BJ (cell line): ENCODE measurements at regions not wholly inside any gene's neighbourhood (a gene's known extent, or its start where the extent isn't known, plus 50 kb on each side); places are given as distances from the start of the nearest gene placed in this dataset.

Experiments
- CTCF ChIA-PET: fragments of 350-600 bp; formaldehyde crosslinking; extraction: SDS; loops from one replicate; lab custom pipeline; 2021; ENCODE audit warnings: antibody characterized with exemption, inconsistent platforms; lab: Yijun Ruan, JAX
- POLR2A ChIA-PET: fragments of 300-600 bp; sonication (Branson Sonifier 250); formaldehyde crosslinking; extraction: SDS; loops from one replicate; lab custom pipeline; 2021; ENCODE audit warnings: antibody characterized with exemption; lab: Charles Lee
- DNase-seq: peaks from one replicate; pipeline ENCODE4 v3.0.0-alpha.2; 2011; ENCODE audit warnings: low read depth
- H3K27me3 ChIP-seq: 2 replicates; pipeline ENCODE4 v1.6.0; 2011; ENCODE audit warnings: low read length; ENCODE audit not compliant: control insufficient read depth, insufficient read depth
- H3K36me3 ChIP-seq: 2 replicates; pipeline ENCODE4 v1.5.1; 2011; ENCODE audit warnings: low read length; ENCODE audit not compliant: control insufficient read depth, insufficient read depth
- H3K4me3 ChIP-seq: 2 replicates; pipeline ENCODE4 v1.5.1; 2011; ENCODE audit warnings: low read depth, mild to moderate bottlenecking, control low read depth, low read length
- TF ChIP-seq, protein P1 (sequence below): IDR thresholded peaks from 2 replicates; pipeline ENCODE4 v1.5.1; 2011; ENCODE audit warnings: low read depth, mild to moderate bottlenecking, control low read depth, inconsistent platforms, low read length, moderate library complexity; ENCODE audit not compliant: insufficient read depth

DNA sequence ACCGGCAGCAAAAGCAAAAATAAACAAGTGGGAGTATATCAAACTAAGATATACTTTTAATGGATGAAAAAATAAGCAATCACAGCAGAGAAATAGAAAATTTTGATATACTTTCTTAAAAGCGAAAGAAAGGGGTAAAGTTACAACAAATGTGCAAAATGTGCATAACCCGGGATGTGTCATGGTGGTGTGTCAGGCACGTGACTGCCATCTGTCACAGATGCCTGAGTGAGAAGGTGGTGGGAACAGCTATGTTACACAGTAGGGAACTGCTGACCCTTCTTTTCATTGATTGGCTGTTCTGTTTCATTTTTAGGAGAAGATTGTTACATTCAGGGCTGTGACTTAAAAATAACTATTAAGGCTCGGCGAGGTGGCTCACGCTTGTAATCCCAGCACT, 168.1 kb upstream of the PELI2 start:
- CTCF ChIA-PET = no interaction called here
- TF ChIP-seq, protein P1, sequence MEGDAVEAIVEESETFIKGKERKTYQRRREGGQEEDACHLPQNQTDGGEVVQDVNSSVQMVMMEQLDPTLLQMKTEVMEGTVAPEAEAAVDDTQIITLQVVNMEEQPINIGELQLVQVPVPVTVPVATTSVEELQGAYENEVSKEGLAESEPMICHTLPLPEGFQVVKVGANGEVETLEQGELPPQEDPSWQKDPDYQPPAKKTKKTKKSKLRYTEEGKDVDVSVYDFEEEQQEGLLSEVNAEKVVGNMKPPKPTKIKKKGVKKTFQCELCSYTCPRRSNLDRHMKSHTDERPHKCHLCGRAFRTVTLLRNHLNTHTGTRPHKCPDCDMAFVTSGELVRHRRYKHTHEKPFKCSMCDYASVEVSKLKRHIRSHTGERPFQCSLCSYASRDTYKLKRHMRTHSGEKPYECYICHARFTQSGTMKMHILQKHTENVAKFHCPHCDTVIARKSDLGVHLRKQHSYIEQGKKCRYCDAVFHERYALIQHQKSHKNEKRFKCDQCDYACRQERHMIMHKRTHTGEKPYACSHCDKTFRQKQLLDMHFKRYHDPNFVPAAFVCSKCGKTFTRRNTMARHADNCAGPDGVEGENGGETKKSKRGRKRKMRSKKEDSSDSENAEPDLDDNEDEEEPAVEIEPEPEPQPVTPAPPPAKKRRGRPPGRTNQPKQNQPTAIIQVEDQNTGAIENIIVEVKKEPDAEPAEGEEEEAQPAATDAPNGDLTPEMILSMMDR = no peak
- DNase-seq = no peak
- Histone ChIP-seq H3K4me3 (no peak overlapping the region), H3K27me3 (no peaks in the 10 kb centered on the region), H3K36me3 (no peaks in the 10 kb centered on the region)
- POLR2A ChIA-PET = no interaction called here

DNA sequence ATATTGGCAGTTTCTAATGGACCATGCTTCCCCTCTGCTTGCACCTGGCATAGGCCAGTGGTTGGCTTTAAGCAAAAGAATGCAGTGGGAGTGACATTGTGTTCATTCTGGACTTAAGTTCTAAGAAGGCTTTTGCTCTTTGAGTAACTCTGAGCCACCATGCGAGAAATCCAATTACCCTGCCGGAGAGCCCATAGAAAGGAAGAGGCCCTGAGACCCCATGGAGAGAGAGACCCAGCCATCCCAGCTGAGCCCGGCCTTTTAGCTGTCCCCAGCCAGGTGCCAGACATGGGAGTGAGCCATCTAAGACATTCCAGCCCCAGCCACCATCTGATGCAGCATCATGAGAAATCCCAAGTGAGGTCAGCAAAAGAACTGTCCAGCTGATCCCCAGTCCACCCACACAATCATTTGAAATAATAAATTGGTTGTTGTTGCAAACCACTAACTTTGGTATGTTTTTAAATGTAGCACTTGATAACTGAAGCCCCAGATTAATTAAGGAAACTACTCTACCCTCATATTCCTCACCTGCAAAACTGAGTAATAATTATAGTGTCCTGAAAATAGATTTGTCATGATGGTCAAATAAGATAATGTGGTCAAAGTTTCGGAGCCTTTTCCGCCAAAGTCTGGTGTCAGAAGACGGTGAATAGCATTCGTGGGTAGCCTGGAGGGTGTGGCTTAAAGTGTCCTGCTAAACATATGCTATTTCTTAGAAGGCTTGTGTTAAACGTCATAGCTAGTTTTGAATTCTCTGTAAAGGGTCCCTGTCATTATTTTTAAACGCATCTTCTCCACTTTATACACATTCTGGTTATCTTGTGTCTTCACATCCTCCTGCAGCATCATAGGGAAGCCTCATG, 166.6 kb upstream of the PELI2 start:
- Histone ChIP-seq H3K36me3 (no peaks in the 10 kb centered on the region), H3K27me3 (no peaks in the 10 kb centered on the region), H3K4me3 (no peak overlapping the region)
- TF ChIP-seq, protein P1 = no peak
- DNase-seq = no peak
- CTCF ChIA-PET = interaction anchor here (1.0 kb wide), 1 partner anchor 16 kb away, joined by 5 read pairs; no protein-coding TSS in a partner anchor
- POLR2A ChIA-PET = no interaction called here

DNA sequence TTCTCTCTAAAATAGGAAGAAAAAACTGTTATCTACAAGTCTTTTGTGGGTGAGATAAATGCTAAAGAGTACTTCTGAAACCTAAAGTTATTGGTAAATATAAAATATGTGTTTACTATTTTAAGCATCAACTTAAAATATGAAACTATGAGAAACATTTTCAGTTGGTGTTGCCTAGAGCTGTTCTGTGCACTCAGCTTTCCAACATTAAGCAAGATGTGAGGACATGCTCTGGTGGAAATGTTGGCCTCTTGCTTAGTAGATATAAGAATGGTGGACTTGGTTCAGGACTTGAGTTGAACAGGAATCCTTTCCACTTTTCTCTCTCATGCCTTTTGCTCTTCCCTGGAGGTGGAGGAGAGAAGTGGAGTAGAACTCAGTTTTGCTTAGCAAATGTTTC, 164.1 kb upstream of the PELI2 start:
- H3K4me3 ChIP-seq = no peak overlapping the region
- ChIA-PET CTCF (no interaction called here), POLR2A (no interaction called here)
- DNase-seq = no peak
- TF ChIP-seq, protein P1 = no peak
- H3K36me3 ChIP-seq = no peaks in the 10 kb centered on the region
- H3K27me3 ChIP-seq = no peaks in the 10 kb centered on the region

DNA sequence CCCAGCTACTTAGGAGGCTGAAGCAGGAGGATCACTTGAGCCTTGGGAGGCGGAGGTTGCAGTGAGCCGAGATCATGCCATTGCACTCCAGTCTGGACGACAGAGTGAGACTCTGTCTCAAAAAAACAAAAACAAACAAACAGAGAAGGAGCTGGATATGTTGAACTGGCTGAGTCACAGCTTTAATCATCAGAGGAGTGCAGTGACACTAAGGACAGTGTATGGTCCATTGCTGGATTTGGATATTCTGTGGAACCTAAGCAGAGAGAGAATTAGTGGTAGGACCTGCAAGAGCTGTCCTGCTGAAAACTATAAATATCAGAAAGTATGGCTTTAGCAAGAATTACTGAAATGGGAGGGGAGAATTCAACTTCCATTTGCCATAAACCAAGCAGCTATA, 163.0 kb upstream of the PELI2 start:
- Histone ChIP-seq H3K36me3 (no peaks in the 10 kb centered on the region), H3K4me3 (no peak overlapping the region), H3K27me3 (no peaks in the 10 kb centered on the region)
- CTCF ChIA-PET = interaction anchor here (0.7 to 1.1 kb wide), 2 partner anchors 12 to 520 kb away, joined by 3 to 4 read pairs; no protein-coding TSS in a partner anchor
- TF ChIP-seq, protein P1 = no peak
- no peak for DNase-seq
- POLR2A ChIA-PET = no interaction called here

DNA sequence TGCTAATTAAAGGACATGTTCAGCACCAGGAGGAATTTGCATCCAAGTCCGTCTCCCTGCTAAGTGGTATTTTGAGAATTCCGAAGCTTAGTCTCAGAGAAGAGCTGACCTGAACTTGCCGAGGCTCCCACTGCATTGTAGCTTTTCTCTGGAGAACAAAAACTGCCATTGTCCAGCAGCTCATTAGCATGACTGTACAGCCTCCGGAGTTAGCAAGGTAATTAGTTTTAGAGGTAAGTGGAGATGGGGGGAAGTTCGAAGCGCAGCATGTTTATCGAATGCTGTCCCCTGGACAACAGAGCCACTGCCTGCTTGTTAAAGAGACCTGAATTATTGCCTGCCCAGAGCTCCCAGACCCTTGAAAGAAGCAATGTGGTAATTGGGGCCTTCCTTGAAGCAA, 160.3 kb upstream of the PELI2 start:
- H3K27me3 ChIP-seq = no peaks in the 10 kb centered on the region
- TF ChIP-seq, protein P1 = no peak
- ChIA-PET CTCF (no interaction called here), POLR2A (no interaction called here)
- DNase-seq = no peak
- H3K4me3 ChIP-seq = no peak overlapping the region
- H3K36me3 ChIP-seq = no peaks in the 10 kb centered on the region
